Stimulated activated CD8-positive, alpha-beta memory T cell treated with anti-CD3 and anti-CD28 coated beads, Interleukin-4, amount 100 ng/mL, for 48 hours (primary cell): ENCODE measurements at regions not wholly inside any gene's neighbourhood (a gene's known extent, or its start where the extent isn't known, plus 50 kb on each side); places are given as distances from the start of the nearest gene placed in this dataset.
"Not testable (repeated sequence)": the region's sequence is repeated elsewhere in the genome, so short reads cannot be mapped to it uniquely, and the experiment has no call there.

ENCODE experiments used
- DNase-seq: peaks from one replicate; pipeline ENCODE4 v3.0.0-alpha.2; 2020

DNA sequence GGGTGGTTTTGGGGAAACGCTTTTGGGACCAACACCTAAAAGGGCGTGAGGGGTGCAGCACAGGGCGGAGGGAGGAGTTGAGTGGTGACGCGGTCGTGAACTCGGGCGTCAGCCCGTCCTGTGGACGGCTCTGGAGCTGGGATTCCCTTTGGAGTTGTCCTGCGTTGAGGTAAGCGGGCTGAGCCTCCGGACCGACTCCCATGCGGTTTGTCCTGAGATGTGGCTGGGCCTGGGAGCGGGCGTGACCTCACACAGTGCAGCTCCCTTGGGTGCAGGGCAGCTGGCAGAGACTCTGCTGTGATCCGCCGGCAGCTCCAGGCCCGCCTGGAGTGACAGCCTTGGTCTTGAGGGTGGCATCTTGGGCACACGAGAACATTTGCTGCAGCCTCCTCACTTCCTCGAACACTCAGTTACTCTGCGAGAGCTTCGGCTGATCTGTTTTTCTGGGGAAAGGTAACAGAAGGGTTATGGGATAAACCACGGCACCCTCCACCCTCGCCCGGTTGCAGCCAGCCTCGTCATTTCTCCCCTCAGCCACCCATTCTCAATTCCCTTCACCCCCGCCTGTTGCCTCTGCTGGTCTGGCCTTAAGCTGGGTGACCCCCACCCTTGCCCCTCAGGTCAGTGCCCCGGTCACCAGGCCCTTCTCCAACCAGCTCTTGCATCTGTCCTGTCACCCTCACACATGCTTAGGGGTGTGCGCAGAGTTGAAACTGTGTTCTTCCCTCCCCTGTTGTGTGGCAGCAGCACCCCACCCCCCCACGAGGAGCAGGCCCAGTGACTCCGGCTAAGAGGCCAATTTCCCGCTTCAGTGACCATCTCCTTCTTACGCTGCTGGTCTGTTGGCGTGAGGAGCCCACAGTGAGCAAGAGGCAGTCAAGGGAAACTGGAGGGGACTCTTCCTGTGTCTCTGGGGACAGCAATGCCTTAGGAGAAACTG is 94.2 kb upstream of the COL5A1 start:
- no peak for DNase-seq

DNA sequence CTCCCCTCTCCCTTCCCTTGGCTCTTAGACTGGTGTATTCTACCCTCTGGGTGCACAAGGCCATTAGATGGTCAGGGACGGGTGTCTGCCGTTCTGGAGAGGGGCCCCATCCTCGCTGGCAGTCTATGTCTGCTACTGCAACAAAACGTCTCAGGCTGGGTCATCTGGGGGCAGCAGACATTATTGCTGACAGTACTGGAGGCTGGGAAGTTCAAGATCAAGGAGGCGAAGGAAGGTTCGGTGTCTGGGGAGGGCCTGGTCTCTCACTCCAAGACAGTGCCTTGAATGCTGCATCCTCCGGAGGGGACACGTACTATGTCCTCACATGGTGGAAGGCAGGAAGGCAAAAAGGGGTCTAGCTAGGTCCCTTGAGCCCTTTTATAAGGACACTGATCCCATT is 93.4 kb upstream of the COL5A1 start:
- DNase-seq, result no peak

DNA sequence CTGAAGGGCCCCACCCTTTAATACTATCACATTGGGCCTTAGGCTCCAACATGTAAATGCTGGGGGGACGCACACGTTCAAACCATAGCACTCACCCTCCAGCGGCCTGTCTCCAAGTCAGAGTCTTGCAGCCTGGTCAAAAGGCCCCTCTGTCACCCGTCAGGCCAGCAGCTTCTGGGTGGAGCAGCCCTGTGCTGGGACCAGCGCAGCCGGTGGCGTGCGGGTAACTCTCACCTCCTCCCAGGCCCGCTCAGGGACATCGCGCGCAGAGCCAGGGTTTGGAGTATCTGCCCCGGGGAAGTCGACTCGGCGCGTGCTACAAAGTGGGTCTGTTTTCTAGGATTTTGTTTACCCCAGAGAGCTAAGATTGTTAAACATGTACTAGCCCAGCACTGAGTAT is 93.0 kb upstream of the COL5A1 start:
- DNase-seq, result no peak

DNA sequence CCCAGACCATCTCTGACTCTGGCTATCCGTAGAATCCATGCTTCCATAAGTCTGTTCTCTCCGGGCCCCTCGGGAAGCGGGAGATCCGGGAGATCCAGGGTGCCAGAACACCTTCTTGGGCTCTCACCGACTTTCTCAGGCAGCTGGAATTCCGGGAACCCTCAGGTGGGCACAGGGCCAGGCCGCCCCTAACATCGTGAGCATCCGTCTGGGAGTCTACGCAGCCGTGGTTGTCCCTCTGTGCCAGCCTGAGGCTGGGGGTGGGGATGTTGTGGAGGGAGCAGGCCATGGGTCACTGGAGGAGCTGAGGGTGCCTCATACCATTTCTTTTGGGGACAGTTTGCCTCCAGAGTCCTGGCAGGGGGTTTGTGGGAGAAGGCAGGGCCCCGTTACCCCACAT is 92.3 kb upstream of the COL5A1 start:
- DNase-seq, result no peak

DNA sequence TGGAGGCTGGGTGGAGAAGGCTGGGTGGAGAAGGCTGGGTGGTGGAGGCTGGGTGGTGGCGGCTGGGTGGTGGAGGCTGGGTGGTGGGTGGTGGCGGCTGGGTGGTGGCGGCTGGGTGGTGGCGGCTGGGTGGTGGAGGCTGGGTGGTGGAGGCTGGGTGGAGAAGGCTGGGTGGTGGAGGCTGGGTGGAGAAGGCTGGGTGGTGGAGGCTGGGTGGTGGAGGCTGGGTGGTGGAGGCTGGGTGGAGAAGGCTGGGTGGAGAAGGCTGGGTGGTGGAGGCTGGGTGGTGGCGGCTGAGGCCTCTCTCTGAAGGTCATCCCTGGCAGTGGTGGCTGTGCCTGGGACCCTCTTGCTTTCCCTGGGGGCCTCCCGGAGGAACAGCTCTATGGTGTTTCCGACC is 91.5 kb upstream of the COL5A1 start:
- not testable (repeated sequence) for DNase-seq

- no peak for DNase-seq
Measured at GRCh38 chr9:134550584-134550983, 91.0 kb upstream of the COL5A1 start.

DNA sequence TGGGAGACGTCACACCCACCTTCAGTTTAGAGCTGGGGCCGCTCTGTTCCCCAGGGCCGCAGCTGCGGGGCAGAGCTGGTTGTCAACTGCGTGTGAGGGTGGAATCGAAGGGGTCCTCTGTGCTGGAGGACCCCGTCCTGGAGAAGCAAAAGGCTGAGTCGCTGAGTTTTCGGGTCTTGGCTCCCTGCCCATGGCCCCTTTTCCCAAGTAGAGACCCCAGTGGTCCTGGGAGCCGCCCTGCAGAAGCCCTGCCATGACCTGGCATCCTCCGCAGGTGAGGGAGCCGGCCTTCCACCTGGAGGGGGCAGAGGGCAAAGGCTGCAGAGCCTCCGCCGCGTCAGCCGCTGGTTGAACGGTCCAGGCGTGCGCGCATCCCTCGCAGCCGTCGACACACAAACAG is 90.4 kb upstream of the COL5A1 start:
- DNase-seq, result no peak

- DNase-seq, result no peak
Measured at GRCh38 chr9:134551644-134552348, 89.8 kb upstream of the COL5A1 start.

DNA sequence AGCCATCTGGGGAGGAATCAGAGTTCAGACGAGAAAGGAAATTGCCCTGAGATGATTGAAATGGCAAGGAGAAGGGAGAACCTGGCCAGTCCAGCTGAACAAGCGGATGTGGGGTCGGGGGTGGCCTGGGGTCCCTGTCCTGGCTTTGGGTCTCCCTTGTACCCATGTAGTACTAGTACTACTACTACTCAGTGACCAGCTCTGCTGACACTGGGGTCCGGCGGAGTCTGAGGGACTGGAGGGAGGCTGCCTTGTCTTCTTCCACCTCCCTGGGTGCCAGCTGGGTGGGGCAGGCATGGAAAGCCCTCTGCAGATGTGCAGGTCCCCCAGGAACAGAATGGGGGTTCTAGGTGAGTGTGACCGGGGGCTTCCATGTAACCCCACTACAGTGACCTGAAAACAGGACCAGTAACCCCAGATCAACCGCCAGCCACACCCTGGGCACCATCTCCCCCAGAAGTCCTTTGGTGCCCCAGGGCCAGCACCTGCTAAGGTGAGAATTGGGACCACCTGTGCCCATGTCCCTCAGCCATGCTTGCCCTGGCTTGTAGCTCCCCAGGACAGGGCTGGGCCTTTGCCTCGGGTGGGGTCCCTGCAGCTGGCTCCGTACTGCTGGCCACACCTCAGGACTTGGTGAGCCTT is 89.1 kb upstream of the COL5A1 start:
- no peak for DNase-seq

- DNase-seq, result no peak
Measured at GRCh38 chr9:134553061-134553891, 88.3 kb upstream of the COL5A1 start.

GRCh38 chr9:134553996-134554372 is 87.6 kb upstream of the COL5A1 start:
- no peak for DNase-seq

- DNase-seq, result no peak
Measured at GRCh38 chr9:134554373-134555093, 87.1 kb upstream of the COL5A1 start.

DNA sequence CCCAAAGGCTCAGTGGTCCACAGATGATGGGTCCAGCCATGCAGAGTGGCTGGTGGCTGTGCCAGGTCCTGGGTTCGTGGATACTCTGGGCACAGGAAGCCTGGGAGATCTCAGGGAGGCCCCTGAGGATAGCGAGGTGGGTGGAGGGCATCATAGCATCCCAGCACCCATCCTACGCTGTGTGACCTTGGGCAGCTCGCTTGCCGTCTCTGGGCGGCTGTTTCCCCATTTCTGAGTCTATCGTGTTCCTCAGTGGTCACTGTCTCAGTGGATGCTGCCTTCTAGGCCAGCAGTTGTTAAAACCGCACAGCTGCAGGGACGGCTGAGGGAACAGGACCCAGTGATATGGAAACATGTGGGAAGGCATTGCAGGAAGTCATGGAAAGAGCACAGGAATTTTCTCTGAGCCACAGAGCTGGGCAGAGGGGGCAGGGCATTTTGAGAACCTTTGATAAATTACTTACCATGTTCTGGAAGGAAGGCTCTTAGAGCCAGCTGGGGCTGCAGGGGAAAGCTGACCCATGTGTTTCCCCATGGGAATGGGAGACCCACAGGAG is 86.4 kb upstream of the COL5A1 start:
- DNase-seq, result no peak

DNA sequence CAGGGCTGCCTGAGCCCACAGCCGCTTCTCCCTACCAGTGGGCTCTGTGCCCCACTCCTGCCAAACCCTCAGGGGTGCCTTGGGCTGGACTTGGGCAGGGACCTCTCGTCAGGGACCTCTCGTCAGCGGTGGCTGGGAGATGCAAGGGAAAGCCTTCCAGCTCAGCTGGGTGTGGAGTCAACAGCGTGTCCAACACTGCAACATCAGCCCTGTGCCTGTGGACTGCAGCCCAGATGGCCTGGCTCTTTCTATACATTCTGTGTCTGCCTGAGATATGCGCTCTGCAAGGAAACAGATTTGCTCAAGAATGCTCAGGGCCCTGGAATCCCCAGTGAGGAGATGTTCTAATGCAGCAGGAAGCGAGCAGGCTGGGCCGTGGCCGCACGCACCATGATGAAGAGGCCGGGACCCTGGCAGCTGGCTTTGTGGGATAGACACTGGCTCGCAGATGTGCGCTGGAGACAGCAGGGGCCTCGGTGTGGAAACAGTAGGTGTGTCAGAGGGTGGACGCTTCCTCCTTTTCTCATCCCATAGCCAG is 85.0 kb upstream of the COL5A1 start:
- DNase-seq, result no peak

DNA sequence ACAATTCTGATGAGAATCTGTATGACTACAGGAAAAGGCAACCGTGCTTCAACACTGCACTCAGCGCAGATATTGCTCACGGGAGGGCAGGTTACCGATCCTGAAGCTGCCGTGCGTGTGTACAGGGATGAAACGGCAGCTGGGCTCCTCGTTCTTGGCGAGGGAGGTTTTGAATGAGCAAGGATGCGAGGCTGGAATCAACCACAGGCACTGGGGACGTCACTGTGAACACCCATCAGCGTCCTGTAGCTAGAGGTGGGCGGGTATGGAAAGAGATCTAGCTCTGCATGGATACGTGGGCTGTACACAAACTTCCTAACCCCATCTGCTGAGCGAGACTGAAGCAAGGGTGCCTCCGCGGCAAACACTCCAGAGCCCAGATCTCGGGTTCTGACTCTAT is 84.3 kb upstream of the COL5A1 start:
- DNase-seq, result no peak

DNA sequence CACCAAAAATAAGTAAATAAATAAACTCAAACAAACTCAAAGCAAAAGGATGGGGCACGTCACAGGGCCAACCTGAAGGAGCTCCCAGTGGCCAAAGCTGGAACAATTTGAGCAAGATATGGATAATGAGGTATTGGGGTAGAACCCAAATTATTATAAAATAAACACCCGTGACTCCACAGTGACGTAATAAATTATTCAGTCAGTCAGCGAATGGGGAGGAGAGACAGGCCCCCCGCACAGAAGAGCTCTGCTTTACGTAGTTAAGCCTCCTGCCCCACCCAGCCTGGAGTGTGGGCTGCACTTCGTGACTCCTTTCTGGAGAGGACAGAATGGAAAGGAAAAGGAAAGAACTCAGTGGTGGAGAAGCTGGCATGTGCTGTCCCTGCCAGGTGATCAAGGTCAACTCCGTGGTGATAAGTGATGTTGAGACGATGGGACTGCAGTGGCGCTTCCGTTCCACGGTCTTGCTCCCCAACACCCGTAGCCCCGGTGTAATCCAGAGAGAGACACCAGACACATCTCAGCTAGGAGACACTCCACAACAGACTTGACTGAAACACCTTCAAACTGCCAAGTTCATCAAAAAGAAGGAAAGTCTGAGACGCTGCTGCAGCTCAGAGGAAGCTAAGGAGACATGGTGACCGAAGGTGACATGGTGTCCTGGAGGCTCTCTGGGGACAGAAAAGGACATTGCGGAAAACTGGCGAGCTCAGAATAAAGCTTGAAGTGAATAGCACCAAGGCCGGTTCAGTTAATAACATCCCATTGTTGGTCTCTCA is 83.3 kb upstream of the COL5A1 start:
- no peak for DNase-seq

GRCh38 chr9:134559013-134559412 is 82.6 kb upstream of the COL5A1 start:
- no peak for DNase-seq

GRCh38 chr9:134560206-134560605 is 81.4 kb upstream of the COL5A1 start:
- no peak for DNase-seq

DNA sequence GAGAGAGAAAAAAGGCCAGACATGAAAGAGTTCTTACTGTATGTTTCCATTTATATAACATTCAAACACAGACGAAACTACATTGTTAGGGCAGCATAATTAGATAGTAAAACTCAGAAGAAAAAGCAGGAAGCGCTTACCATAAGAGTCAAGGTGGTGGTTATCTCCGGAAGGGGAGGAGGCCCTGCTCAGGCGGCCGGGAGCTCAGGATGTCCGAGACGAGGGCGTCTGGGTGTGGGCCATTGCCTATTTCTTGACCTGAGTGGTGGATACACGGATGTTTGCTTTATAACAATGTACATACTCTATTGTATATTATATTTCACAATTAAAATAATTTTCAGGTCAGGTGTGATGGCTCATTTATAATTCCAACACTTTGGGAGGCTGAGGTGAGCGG is 80.9 kb upstream of the COL5A1 start:
- no peak for DNase-seq

DNA sequence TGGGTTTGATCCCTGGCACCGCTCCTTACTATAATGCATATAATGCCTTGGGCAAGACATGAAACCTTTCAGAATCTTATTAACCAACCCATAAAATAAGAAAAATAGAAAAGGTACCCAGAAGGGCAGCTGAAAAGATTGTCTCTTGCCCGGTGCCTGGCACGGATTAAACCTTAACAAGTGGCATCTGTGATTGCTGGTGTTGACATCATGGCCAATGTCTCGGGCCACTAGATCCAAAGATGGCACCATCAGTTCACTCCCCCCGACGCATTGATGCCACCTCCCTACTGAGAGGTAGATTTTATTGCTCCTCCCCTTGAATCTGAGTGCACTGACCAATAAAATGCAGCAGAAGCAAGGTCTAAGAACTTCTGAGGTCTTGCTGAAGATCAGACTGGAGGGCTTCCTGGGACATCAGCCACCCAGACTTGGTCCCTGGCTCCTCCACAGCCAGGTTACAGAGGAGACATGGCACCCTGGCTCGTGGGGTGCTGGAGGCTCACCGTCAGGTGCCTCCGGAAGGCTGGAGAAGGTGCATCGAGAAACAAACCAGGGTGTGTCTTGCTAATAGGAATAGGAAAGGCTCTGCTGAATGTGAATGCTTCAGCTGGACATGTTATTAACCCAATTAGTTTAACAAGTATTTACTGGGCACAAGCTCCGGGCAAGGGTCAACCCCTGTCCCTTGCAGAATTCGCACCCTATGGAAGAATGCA is 80.0 kb upstream of the COL5A1 start:
- no peak for DNase-seq
